ENCODE measurements at regions not wholly inside any gene's neighbourhood (a gene's known extent, or its start where the extent isn't known, plus 50 kb on each side); places are given as distances from the start of the nearest gene placed in this dataset.

- TF ChIP-seq CTCF (IDR thresholded peaks at IDR 0.05) (no peak), POLR2A (IDR thresholded peaks at IDR 0.05) (no peak)
These were observed 1616.3 kb upstream of the ACVR2A start for GRCh38 chr2:146228466-146229058.

Data from uterus (tissue), 2 donors.